RWPE1 (cell line): ENCODE measurements at regions not wholly inside any gene's neighbourhood (a gene's known extent, or its start where the extent isn't known, plus 50 kb on each side); places are given as distances from the start of the nearest gene placed in this dataset.

Source experiments
- CTCF ChIA-PET: fragments of 350-600 bp; sonication (Branson Sonifier 250); formaldehyde crosslinking; extraction: SDS; loops from one replicate; lab custom pipeline; 2021; lab: Yijun Ruan, JAX
- POLR2A ChIA-PET: fragments of 400-600 bp; formaldehyde crosslinking; extraction: SDS; loops from one replicate; lab custom pipeline; 2020; ENCODE audit warnings: antibody characterized with exemption; ENCODE audit not compliant: low non-redundant PET; lab: Yijun Ruan, JAX
- DNase-seq: peaks from one replicate; pipeline ENCODE4 v3.0.0; 2012; ENCODE audit warnings: low spot score
- H3K27ac ChIP-seq: fragments of 450-650 bp; 2 replicates; pipeline ENCODE4 v1.5.1; 2017
- TF ChIP-seq, protein P1 (sequence below): fragments of 450-650 bp; conservative IDR thresholded peaks from 2 replicates; pipeline ENCODE4 v1.5.1; 2017; ENCODE audit warnings: low read depth, mild to moderate bottlenecking

DNA sequence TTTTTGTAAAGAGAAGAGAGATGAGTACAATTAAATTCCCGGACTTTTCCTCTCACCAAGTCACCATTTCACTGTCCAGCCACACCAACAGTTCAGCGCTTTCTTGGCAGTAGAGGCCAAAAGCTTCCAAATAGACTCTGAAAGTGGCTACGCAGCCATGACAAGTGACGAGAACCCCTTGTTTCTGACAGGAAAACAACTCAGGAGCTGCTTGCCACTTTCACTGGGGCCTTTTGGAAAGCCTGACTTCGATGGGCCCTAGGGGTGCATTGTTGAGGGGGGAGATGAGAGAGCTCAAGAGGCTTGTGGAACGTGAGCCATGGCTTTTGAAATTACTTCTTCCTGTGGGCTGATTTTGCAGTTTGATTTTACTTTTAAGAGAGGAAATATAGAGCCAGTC, 422.1 kb upstream of the FAT3 start:
- no peak for DNase-seq
- ChIA-PET POLR2A (no interaction called here), CTCF (interaction anchor here (0.5 kb wide), 1 partner anchor 1206 kb away, joined by 4 read pairs; no protein-coding TSS in a partner anchor)
- TF ChIP-seq, protein P1, sequence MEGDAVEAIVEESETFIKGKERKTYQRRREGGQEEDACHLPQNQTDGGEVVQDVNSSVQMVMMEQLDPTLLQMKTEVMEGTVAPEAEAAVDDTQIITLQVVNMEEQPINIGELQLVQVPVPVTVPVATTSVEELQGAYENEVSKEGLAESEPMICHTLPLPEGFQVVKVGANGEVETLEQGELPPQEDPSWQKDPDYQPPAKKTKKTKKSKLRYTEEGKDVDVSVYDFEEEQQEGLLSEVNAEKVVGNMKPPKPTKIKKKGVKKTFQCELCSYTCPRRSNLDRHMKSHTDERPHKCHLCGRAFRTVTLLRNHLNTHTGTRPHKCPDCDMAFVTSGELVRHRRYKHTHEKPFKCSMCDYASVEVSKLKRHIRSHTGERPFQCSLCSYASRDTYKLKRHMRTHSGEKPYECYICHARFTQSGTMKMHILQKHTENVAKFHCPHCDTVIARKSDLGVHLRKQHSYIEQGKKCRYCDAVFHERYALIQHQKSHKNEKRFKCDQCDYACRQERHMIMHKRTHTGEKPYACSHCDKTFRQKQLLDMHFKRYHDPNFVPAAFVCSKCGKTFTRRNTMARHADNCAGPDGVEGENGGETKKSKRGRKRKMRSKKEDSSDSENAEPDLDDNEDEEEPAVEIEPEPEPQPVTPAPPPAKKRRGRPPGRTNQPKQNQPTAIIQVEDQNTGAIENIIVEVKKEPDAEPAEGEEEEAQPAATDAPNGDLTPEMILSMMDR = no peak
- H3K27ac ChIP-seq = no peak overlapping the region

DNA sequence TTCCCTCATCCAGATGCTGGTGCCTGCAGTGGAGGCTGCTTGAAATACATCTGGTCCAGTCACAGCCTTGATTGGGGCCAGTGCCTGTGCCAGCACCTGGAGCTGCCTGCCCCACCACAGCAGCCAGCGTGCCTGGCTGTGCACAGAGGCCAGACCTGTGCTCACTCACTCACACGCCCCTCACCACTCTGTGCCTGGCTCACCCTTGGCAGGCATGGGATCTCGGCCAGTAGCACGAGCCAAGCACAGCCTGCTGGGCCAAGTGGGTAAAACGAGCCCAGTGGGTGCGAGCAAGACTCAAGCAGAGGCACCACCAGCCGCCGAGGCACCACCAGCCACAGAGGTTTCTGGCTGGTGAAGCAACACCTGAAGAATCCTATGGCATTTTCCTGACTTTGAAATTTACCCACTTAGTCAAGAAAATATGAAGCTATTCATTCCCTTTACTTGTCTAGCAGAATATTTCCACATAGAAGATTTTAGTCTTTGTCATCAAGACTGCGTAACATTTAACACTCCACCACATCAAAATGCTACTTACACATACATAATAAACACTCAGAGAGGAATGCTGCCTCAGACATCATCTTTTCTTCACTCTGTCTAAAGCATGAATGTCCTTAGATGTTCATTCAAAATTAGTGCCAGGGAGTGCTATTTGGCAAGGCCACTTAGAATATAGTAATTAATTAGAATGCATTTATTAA, 424.3 kb upstream of the FAT3 start:
- ChIA-PET POLR2A (no interaction called here), CTCF (no interaction called here)
- DNase-seq = no peak
- TF ChIP-seq, protein P1 = no peak
- no peak overlapping the region for H3K27ac ChIP-seq

DNA sequence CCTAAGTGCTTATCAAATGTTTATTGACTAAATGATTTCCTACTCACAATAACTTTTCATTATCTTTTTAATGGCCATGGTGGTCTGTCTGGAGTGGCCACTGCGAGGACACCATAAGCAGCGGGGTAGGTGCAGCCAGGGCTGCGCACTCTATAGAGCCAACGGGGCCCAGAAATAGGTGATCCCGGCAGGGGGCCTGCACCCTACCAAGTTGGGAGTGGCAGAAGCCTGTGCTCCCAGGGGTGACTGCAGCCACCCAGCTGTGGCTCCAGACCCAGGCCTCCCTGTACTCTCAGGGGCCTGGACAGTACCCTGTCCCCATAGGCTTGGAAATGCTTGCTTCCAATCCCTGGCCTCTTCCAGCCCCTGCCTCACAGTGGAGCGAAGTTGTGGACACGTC, 426.4 kb upstream of the FAT3 start:
- TF ChIP-seq, protein P1 = no peak
- POLR2A ChIA-PET = no interaction called here
- CTCF ChIA-PET = no interaction called here
- H3K27ac ChIP-seq = no peak overlapping the region
- DNase-seq = no peak

DNA sequence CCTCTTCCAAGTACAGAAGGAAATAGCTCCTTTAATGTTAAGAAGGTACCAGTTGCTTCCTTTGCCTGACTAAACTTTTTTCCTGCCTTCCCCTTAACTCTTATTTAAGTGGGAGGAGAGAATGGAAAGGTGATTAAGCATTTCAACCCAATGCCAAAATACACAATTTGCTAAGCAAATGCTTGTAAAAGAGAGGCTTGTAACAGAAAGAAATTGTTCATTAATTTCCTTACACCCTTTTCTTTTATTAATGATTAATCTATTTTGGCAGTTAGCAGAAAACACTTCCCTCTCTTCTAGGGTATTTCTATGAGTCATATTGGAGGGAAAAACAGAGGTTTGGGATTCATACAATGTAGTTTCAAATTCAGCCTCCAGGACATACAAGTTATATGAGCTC, 427.6 kb upstream of the FAT3 start:
- no peak for DNase-seq
- ChIA-PET POLR2A (no interaction called here), CTCF (interaction anchor here (0.5 kb wide), 1 partner anchor 48 kb away, joined by 3 read pairs; no protein-coding TSS in a partner anchor)
- TF ChIP-seq, protein P1 = no peak
- no peak overlapping the region for H3K27ac ChIP-seq

DNA sequence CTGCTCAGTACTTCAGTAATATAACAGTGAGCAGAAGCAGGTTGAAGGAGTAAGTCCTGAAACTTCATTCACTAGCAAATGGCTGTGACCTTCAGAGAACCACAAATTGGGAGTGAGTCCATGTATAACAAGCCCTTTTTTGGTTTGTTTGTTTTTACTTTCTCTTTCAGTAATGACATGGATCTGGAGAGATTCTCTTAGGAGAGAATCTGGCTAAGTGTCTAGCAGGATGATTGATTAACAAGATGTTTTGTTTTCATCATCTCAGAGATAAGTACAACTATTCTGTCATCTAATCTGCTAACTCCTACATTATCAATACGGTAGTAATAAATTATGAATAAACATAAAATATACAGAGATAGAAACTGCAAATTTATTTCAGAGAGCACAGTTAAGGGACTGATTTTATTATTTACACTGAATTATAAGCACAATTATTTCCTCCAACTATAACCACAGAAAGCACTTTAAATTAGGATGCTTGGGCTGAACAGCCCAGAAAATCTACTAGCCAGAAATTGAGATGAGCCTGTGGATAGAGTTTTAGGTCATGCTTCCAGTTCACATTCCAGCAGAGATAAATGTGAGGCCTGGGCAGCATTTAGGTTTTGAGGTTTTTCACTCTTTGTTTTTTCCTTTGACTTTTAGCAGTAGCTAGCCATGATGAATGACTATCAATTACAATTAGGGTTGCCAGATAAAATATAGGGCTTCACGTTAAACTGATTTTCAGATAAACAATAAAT, 429.3 kb upstream of the FAT3 start:
- TF ChIP-seq, protein P1 = no peak
- CTCF ChIA-PET = no interaction called here
- no peak overlapping the region for H3K27ac ChIP-seq
- POLR2A ChIA-PET = no interaction called here
- no peak for DNase-seq

DNA sequence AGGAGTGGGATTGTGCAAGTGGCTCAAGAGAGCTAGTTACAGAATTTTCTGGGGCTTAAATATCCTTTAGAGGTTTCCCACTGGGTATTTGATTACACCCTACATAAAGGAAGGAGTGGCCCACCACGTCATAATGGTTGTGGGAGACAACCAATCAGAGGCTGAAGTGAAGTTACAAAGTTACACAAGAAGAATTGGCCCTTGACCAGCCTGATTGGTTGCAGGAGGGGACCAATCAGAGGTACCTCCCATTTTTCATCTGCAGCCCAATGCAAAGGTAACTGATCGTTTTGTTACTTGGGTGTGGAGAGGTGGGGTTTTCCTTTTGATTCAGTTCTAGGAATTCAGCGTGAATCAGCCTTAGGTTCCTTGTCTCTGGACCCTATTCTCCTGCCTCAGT, 430.5 kb upstream of the FAT3 start:
- CTCF ChIA-PET = no interaction called here
- TF ChIP-seq, protein P1 = no peak
- H3K27ac ChIP-seq = no peak overlapping the region
- no peak for DNase-seq
- POLR2A ChIA-PET = no interaction called here
